NCI-H524 treated with DMSO at 0.1 percent for 48 hours (cell line): ENCODE measurements at regions not wholly inside any gene's neighbourhood (a gene's known extent, or its start where the extent isn't known, plus 50 kb on each side); places are given as distances from the start of the nearest gene placed in this dataset.

ENCODE experiments used
- DNase-seq: peaks from one replicate; lab custom pipeline; 2025; lab: John Stamatoyannopoulos, UW

GRCh38 chr5:133797167-133797566 lies 171.3 kb downstream of the C5orf15 start:
- no peak for DNase-seq

- no peak for DNase-seq
Measured at GRCh38 chr5:133796186-133796585, 172.2 kb downstream of the C5orf15 start.

- no peak for DNase-seq
Measured at GRCh38 chr5:133794771-133795415, 173.5 kb downstream of the C5orf15 start.

- DNase-seq: no peak
Measured at GRCh38 chr5:133793756-133794465, 174.5 kb downstream of the C5orf15 start.

- DNase-seq: no peak
Measured at GRCh38 chr5:133792655-133793054, 175.8 kb downstream of the C5orf15 start.

GRCh38 chr5:133792024-133792423 lies 176.4 kb downstream of the C5orf15 start:
- no peak for DNase-seq

GRCh38 chr5:133790898-133791297 lies 177.5 kb downstream of the C5orf15 start:
- peak; percentile 45 for DNase-seq

GRCh38 chr5:133789428-133789827 lies 177.1 kb upstream of the FSTL4 start:
- no peak for DNase-seq

- DNase-seq: no peak
Measured at GRCh38 chr5:133788121-133788520, 175.8 kb upstream of the FSTL4 start.

- DNase-seq: no peak
Measured at GRCh38 chr5:133786420-133786819, 174.1 kb upstream of the FSTL4 start.

- DNase-seq: no peak
Measured at GRCh38 chr5:133785182-133785581, 172.8 kb upstream of the FSTL4 start.

GRCh38 chr5:133783481-133783880 lies 171.1 kb upstream of the FSTL4 start:
- DNase-seq: no peak

GRCh38 chr5:133782736-133783135 lies 170.4 kb upstream of the FSTL4 start:
- DNase-seq: no peak

- no peak for DNase-seq
Measured at GRCh38 chr5:133781436-133782225, 169.3 kb upstream of the FSTL4 start.

- DNase-seq: no peak
Measured at GRCh38 chr5:133780619-133781280, 168.4 kb upstream of the FSTL4 start.

GRCh38 chr5:133779828-133780475 lies 167.6 kb upstream of the FSTL4 start:
- DNase-seq: no peak

GRCh38 chr5:133778636-133779035 lies 166.3 kb upstream of the FSTL4 start:
- DNase-seq: no peak

GRCh38 chr5:133777951-133778350 lies 165.6 kb upstream of the FSTL4 start:
- no peak for DNase-seq

- DNase-seq: no peak
Measured at GRCh38 chr5:133775584-133776304, 163.4 kb upstream of the FSTL4 start.

- no peak for DNase-seq
Measured at GRCh38 chr5:133773247-133774202, 161.2 kb upstream of the FSTL4 start.
